ENCODE measurements at regions not wholly inside any gene's neighbourhood (a gene's known extent, or its start where the extent isn't known, plus 50 kb on each side); places are given as distances from the start of the nearest gene placed in this dataset.

GRCh38 chr2:13019781-13020180 lies 303.0 kb downstream of the TRIB2 start:
- no peak for DNase-seq

- no peak for DNase-seq
Measured at GRCh38 chr2:13020469-13020868, 303.7 kb downstream of the TRIB2 start.

DNA sequence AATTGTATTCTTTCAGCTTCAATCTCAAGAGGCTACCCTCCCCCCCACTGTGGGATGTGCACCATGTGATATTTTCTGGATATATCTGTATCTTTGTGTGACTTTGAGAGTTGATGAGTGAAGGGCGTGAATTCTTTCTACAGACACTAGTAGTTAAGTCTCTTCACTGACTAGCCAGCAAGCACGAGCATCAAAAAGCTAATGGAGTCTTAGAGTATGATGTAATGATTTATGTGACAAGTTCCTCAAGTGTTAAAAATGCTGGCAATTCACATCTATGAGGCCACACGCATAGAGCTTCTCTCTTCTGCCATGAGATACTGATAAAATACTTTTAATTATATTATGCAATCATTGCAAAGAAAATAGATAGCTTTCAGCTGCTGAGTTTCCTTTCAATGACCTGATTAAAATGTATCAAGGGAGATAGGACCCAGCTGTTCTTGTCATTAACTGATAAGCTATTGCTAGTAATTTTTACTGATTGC lies 304.8 kb downstream of the TRIB2 start:
- no peak for DNase-seq

DNA sequence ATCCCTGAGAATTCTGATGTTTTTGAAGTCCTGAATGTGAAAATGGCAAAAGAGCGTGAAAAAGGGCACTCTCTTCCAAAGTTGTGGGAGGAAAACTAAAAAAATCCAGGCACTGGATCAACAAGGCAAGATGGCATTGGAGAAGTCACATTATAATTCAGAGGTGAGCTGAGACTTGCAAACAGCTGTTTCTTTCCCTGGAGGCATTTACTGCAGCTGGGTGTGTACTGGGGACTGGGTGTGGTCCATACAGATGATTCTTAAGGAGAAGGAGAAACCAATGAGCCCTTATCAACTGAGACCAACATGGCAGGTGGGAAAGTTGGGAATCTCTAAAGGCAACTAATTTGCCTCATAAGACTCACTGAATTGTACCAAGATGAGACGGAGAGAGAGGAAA lies 313.9 kb downstream of the TRIB2 start:
- no peak for DNase-seq

GRCh38 chr2:13034861-13035260 lies 318.1 kb downstream of the TRIB2 start:
- no peak for DNase-seq

DNA sequence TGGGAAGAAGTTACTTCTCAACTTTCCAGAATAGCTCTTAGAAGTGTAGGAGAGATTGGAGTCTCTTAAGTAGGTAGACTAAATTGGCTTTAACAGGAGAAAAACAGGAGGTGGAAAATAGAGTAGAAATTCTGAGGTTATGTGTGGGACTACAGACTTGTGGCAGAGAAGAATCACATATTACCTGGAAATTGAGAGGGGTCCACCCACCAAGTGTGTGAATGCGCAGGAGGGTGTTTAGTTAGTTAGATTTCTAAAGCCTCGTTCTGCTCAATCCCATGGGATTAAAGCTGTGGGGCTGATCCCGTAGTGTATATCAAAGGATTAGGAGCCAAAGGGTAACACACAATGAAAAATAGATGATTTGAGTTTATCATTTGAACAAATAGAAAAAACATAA lies 319.1 kb downstream of the TRIB2 start:
- no peak for DNase-seq

DNA sequence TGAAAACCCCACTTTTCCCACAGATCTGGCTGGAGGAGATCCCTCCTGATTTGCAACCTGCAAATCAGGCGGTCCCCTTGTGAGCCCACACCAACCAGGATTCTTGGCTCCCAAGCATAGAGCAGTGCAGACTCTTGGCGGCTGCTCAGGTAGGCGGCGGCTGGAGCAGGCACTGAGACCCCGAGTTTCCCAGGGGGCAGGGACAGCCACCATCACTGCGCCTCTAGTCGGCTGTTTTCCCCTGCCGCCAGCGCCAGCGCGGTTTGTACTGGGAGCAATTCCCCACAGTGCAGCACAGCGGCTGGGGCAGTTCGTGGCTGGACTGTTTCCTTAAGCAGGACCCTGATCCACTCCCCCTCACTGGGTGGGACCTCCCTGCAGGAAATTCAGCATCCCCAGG lies 323.3 kb downstream of the TRIB2 start:
- no peak for DNase-seq

- DNase-seq = no peak
Measured at GRCh38 chr2:13046557-13047165, 329.9 kb downstream of the TRIB2 start.

DNA sequence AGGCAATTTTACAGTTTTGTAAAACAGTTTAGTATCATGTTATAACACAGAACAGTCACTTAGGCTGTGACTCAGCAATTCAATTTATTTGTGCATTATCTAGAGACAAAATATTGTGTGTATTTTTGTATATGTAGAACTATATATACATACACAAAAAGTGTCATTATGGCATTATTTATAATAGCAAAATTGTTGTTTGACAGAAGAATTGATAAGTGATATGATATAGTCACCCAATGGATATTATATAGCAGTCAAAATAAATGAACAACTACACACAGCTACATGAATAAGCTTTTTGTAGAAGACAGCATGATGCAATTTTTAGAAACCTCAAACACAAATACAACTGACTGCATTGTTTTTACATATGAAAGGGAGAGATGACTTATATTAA lies 334.0 kb downstream of the TRIB2 start:
- DNase-seq = no peak

GRCh38 chr2:13052547-13052946 lies 335.8 kb downstream of the TRIB2 start:
- DNase-seq = no peak

- DNase-seq = no peak
Measured at GRCh38 chr2:13056259-13056843, 339.6 kb downstream of the TRIB2 start.

DNA sequence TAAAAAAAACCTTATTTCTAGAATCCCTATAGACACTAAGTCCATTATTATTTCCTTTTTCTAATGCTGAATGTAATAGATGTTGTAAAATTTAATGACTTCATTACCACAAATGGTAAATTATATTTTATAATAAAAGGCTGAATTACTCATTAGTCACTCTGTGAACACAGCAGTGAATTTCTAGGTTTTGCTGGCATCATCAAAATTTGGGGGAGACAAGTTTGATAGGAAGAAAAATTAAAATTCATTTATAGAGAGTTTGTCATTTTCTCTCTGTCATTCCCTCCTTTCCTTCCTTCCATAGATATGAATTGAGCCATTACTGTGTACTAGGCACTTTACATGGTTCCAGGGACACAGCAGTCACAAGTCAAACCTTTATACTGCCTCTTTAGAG lies 340.9 kb downstream of the TRIB2 start:
- no peak for DNase-seq

DNA sequence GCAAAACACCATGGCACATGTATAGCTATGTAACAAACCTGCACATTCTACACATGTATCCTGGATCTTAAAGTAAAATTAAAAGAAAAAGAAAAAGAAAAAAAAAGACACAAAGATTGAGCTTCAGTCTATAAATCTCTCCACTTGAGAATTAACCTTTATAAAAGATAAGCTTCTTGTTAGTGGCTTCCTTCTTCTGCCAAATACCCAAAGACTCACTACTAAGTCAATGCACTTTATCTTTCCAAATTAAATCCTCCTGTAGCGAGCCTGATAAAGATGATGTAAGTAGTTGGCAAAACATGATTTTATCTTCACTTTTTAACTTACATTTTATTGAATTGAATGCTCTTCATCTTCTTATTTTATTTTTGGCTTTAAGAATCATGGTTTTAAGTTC lies 349.9 kb downstream of the TRIB2 start:
- no peak for DNase-seq

- DNase-seq = no peak
Measured at GRCh38 chr2:13067508-13067907, 350.8 kb downstream of the TRIB2 start.

- DNase-seq = no peak
Measured at GRCh38 chr2:13089971-13090370, 373.2 kb downstream of the TRIB2 start.

DNA sequence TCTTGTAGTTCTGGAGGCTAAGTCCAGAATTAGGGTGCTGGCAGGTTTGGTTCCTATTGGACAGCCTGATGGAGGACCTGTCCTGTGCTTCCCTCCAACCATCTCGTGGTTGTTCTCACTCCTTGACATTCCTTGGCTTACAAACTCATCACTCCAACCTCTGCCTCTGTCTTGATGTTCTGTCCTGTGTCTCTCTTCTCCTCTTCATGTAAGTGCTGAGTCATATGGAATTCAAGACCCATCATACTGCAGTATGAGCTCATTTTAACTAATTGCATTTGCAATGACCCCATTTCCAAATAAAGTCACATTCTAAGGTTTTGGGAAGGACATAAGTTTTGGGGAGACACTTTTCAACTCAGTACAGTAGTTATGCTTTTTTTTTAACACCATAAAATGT lies 374.7 kb downstream of the TRIB2 start:
- DNase-seq = no peak

DNA sequence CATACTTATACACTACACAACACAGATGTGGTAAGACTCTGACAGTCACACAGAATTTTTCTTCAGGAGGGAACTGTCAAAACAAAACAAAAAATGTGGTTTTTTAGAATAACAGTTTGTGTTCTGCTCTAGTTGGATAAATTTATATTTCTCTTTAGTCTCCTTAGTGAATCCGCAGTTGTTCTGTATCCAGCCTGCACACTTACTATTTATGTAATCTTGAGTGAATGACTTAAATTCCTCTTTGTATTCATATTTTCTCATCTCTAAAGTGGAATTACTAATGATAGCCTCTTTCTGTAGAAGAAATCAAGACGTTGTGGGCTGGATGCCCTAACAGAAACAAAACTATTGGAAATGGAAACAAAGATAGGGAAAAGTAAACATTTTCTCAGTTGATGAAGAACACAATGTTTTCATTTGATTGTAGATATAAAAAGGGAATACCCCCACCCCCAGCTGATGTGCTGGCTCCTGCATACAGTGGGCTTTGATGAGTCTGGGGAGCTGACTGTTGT lies 375.2 kb downstream of the TRIB2 start:
- DNase-seq = no peak

DNA sequence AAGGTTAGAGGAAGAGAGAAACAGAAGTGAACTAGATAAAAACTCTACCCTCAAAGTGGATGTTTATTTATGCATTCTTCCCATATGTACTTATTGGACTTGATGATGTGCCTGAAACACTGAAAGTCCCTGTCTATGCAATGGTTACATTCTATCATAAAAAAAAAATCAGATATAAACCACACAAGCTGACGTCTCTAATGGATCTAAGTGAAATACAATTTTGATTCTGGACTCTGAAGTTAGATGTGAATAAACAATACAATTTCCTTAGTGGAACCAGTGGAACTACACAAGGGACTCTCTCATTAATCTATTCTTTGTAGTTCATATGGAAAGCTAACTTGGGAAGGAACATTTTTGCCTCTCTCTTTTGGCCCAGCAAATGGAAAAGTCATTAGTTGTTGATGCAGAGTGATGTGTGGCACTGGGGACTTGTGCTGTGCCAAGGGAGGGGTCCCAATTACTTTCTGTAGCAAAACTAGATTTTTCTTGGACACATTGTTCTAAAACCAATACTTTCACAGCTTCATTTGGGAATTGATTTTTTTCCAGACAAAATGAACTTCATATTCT lies 376.8 kb downstream of the TRIB2 start:
- DNase-seq = no peak

- no peak for DNase-seq
Measured at GRCh38 chr2:13102397-13103063, 385.8 kb downstream of the TRIB2 start.

- DNase-seq = no peak
Measured at GRCh38 chr2:13103151-13103550, 386.4 kb downstream of the TRIB2 start.

GRCh38 chr2:13103778-13104493 lies 387.2 kb downstream of the TRIB2 start:
- no peak for DNase-seq

DNA sequence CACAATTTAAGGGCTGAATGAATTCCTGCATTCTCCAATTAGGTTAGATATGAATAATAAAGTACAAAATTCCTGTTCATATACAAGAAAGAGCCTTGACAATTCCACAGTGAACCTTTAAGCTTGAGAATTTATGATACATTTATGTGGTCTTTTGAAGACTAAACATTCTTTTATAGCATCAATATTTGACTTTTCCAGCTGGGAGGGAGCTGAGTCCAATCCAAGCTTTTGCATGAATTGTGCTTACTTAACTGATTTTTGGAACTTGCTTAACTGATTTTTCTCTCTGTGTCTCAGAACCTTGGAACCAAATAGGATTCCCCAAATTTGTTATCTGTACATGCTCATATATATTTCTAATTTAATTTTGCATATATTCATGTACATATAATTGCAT lies 388.0 kb downstream of the TRIB2 start:
- no peak for DNase-seq

DNA sequence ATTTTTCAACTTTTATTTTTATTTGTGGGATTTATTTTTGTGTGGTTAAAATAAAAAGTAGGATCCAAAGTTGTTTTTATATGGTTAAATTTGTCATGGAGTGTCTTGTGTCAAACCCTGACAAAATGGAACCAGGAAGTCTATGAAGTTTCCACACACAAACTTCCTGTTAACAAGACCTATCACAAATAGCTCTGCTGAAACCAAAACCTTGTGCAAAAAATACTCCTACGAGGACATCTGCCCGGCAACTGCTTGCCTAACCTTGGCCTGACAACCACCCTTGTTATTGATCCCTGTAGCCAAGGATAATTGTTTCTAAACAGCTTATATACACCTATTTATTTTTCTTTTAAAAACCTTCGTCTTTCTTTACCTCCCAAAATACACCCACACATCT lies 389.6 kb downstream of the TRIB2 start:
- DNase-seq = no peak
